K562 (cell line): ENCODE measurements at regions not wholly inside any gene's neighbourhood (a gene's known extent, or its start where the extent isn't known, plus 50 kb on each side); places are given as distances from the start of the nearest gene placed in this dataset.

Experiments
- ATAC-seq: fragments of 200-7000 bp; cut with Tn5 transposase; 3 replicates; pipeline ENCODE4 v1.9.1; 2020; ENCODE audit warnings: moderate library complexity
- BruUV-seq: library from RNA; stranded (reverse); fragments of 400-500 nt; replicated peaks from 2 replicates; lab custom pipeline; 2021; lab: Mats Ljungman, UMichigan
- CTCF ChIA-PET: fragments of 300-600 bp; formaldehyde crosslinking; extraction: SDS; loops from one replicate; lab custom pipeline; 2021; ENCODE audit warnings: low intra/inter-chr PET ratio; lab: Yijun Ruan, JAX
- POLR2A ChIA-PET: fragments of 300-600, 350-650 bp; sonication (Branson Sonifier 250); formaldehyde crosslinking; extraction: SDS; loops from one replicate; lab custom pipeline; 2021; ENCODE audit warnings: antibody characterized with exemption, inconsistent platforms; lab: Yijun Ruan, JAX
- DNase-seq, 4 experiments: peaks; one replicate each; pipeline versions ENCODE4 v3.0.0 to v3.0.0-alpha.2; 2011 to 2018; ENCODE audit warnings: low spot score in 3 of 4, mixed read lengths in 3 of 4; ENCODE audit errors: extremely low read depth in 1 of 4
- FAIRE-seq: peaks from 2 replicates; lab custom pipeline; 2011; peaks lifted over from hg19 to GRCh38; lab: Jason Lieb, UNC
- H2AFZ ChIP-seq: 2 replicates; pipeline ENCODE4 v1.6.0; 2011; ENCODE audit warnings: low read depth, low read length, control low read depth, inconsistent platforms
- H3K27ac ChIP-seq: fragments of 200-600 bp; 3 replicates; pipeline ENCODE4 v1.8.0; 2011; ENCODE audit warnings: low read depth, mild to moderate bottlenecking, control low read depth, inconsistent platforms, low read length, moderate library complexity, mixed read lengths; ENCODE audit errors: extremely low read depth
- H3K27me3 ChIP-seq, 2 experiments: fragments of 300-600 bp in 1 of 2; 2 replicates in 1 of 2; 3 replicates in 1 of 2; pipeline versions ENCODE4 v1.6.0 to v1.8.0; 2011; ENCODE audit warnings: inconsistent platforms in 2 of 2, low read length in 2 of 2, mild to moderate bottlenecking in 1 of 2, mixed read lengths in 1 of 2, moderate library complexity in 1 of 2; ENCODE audit not compliant: control insufficient read depth in 2 of 2, insufficient read depth in 2 of 2
- H3K36me3 ChIP-seq: fragments of 300-600 bp; 3 replicates; pipeline ENCODE4 v1.8.0; 2011; ENCODE audit warnings: mild to moderate bottlenecking, low read length, inconsistent platforms; ENCODE audit not compliant: control insufficient read depth, insufficient read depth
- H3K4me1 ChIP-seq, 2 experiments: fragments of 200-600 bp in 1 of 2; replicated peaks in 1 of 2; 2 replicates in 1 of 2; 3 replicates in 1 of 2; pipeline versions ENCODE4 v1.5.1 to v1.8.0; 2011; ENCODE audit warnings: inconsistent platforms in 2 of 2, low read length in 2 of 2, mild to moderate bottlenecking in 1 of 2, mixed read lengths in 1 of 2, moderate library complexity in 1 of 2; ENCODE audit not compliant: control insufficient read depth in 2 of 2, insufficient read depth in 2 of 2
- H3K4me2 ChIP-seq: 2 replicates; pipeline ENCODE4 v1.6.1; 2011; ENCODE audit warnings: low read length, control low read depth, inconsistent platforms, mixed read lengths; ENCODE audit not compliant: insufficient read depth
- H3K4me3 ChIP-seq: fragments of 200-600 bp; sonication (generic), shearing (Covaris generic); 2 replicates; pipeline ENCODE4 v1.5.1; 2016; ENCODE audit warnings: control low read depth, inconsistent platforms
- H3K79me2 ChIP-seq: fragments of 200-600 bp; 3 replicates; pipeline ENCODE4 v1.8.0; 2011; ENCODE audit warnings: low read length, inconsistent platforms; ENCODE audit not compliant: control insufficient read depth, insufficient read depth
- H3K9ac ChIP-seq, 2 experiments: 2 replicates each; pipeline versions ENCODE4 v1.6.0 to v1.6.1; 2011; ENCODE audit warnings: low read depth in 2 of 2, low read length in 2 of 2, control low read depth in 1 of 2, inconsistent platforms in 1 of 2, mild to moderate bottlenecking in 1 of 2, mixed read lengths in 1 of 2; ENCODE audit not compliant: insufficient read depth in 1 of 2
- H3K9me1 ChIP-seq: one replicate; pipeline ENCODE4 v1.6.0; 2011; ENCODE audit warnings: inconsistent platforms, mild to moderate bottlenecking, low read length, moderate library complexity; ENCODE audit not compliant: control insufficient read depth, insufficient read depth
- H3K9me3 ChIP-seq: replicated peaks from 2 replicates; pipeline ENCODE4 v1.5.1; 2011; ENCODE audit warnings: low read depth, low read length, inconsistent platforms; ENCODE audit not compliant: control insufficient read depth, insufficient read depth
- H4K20me1 ChIP-seq: replicated peaks from 2 replicates; pipeline ENCODE4 v1.6.1; 2011; ENCODE audit warnings: low read length, inconsistent platforms, mixed read lengths; ENCODE audit not compliant: control insufficient read depth, insufficient read depth
- EGR1 ChIP-seq: fragments of 450-650 bp; conservative IDR thresholded peaks from 2 replicates; pipeline ENCODE4 v1.6.1; 2017; ENCODE audit warnings: mild to moderate bottlenecking
- EHMT2 ChIP-seq: fragments of 450-650 bp; IDR thresholded peaks from 2 replicates; pipeline ENCODE4 v1.6.1; 2018; ENCODE audit warnings: antibody characterized with exemption
- GATA2 ChIP-seq: sonication (generic); formaldehyde crosslinking; IDR thresholded peaks from 2 replicates; pipeline ENCODE4 v1.4.0; 2020; ENCODE audit warnings: mild to moderate bottlenecking, missing genetic modification reagents
- PHTF2 ChIP-seq: fragments of 250-450 bp; sonication (Bioruptor Pico); IDR thresholded peaks from 2 replicates; pipeline ENCODE4 v1.5.0; 2021; ENCODE audit warnings: mild to moderate bottlenecking
- POLR2G ChIP-seq: fragments of 200-400 bp; formaldehyde crosslinking; IDR thresholded peaks from 2 replicates; pipeline ENCODE4 v1.6.1; 2017; ENCODE audit warnings: low read depth, mild to moderate bottlenecking, antibody characterized with exemption, low read length, moderate library complexity
- RBM15 ChIP-seq: fragments of 200-400 bp; formaldehyde crosslinking; IDR thresholded peaks from 2 replicates; pipeline ENCODE4 v1.6.1; 2018; ENCODE audit warnings: mild to moderate bottlenecking, low read length, moderate library complexity; ENCODE audit not compliant: insufficient read depth
- RBM34 ChIP-seq: fragments of 200-400 bp; formaldehyde crosslinking; IDR thresholded peaks from 2 replicates; pipeline ENCODE4 v1.6.1; 2018; ENCODE audit warnings: low read length, borderline replicate concordance; ENCODE audit not compliant: insufficient read depth
- SPI1 ChIP-seq: IDR thresholded peaks from 2 replicates; pipeline ENCODE4 v1.6.1; 2011; ENCODE audit warnings: low read depth, low read length, control low read depth, borderline replicate concordance
- ZKSCAN8 ChIP-seq: fragments of 200-800 bp; sonication (Bioruptor generic); IDR thresholded peaks from 2 replicates; pipeline ENCODE4 v1.6.1; 2016; ENCODE audit warnings: missing genetic modification characterization, missing compliant biosample characterization
- ZNF12 ChIP-seq: sonication (generic); formaldehyde crosslinking; IDR thresholded peaks from 2 replicates; pipeline ENCODE4 v1.4.0; 2020; ENCODE audit warnings: mild to moderate bottlenecking, missing genetic modification reagents
- ZNF134 ChIP-seq: fragments of 250-450 bp; sonication (Bioruptor Pico); conservative IDR thresholded peaks from 2 replicates; pipeline ENCODE4 v1.4.0; 2020
- ZNF586 ChIP-seq: fragments of 450-650 bp; formaldehyde crosslinking; conservative IDR thresholded peaks from 2 replicates; pipeline ENCODE4 v1.4.0; 2020; ENCODE audit warnings: mild to moderate bottlenecking, moderate library complexity
- ZNF76 ChIP-seq: fragments of 250-450 bp; sonication (Bioruptor Pico); IDR thresholded peaks from 2 replicates; pipeline ENCODE4 v1.4.0; 2020; ENCODE audit warnings: mild to moderate bottlenecking, moderate library complexity, borderline replicate concordance
- ZNF764 ChIP-seq: fragments of 250-450 bp; sonication (Bioruptor Pico); IDR thresholded peaks from 2 replicates; pipeline ENCODE4 v1.4.0; 2020; ENCODE audit warnings: low read depth, mild to moderate bottlenecking, moderate library complexity
- ZSCAN29 ChIP-seq: fragments of 450-650 bp; IDR thresholded peaks from 2 replicates; pipeline ENCODE4 v1.6.1; 2017
- WGBS: fragments of 100-300 bp; shearing (Covaris generic); methylation state at CpG from one replicate; pipeline ENCODE4 v1.1.6; 2016; ENCODE audit warnings: low coverage, mixed read lengths; ENCODE audit not compliant: insufficient coverage; ENCODE audit errors: missing lambda C conversion rate; 5-methylcytosine and 5-hydroxymethylcytosine counted together
- in situ Hi-C: fragments of 300-500 bp; cut with MboI; formaldehyde crosslinking; loops from 4 replicates; pipeline ENCODE4 v1.15.0; 2018; ENCODE audit warnings: inconsistent platforms, mixed read lengths
- intact Hi-C: fragments of 100-400 bp; cut with micrococcal nuclease; formaldehyde crosslinking; loops from 2 replicates; pipeline ENCODE4 v1.14.2; 2022
- TF ChIP-seq, protein P1 (sequence below): sonication (generic); formaldehyde crosslinking; IDR thresholded peaks from 2 replicates; pipeline ENCODE4 v1.8.1; 2022; ENCODE audit warnings: missing genetic modification reagents
- TF ChIP-seq, protein P2 (sequence below): sonication (generic); formaldehyde crosslinking; IDR thresholded peaks from 2 replicates; pipeline ENCODE4 v1.8.0; 2022; ENCODE audit warnings: mild to moderate bottlenecking, missing genetic modification reagents
- TF ChIP-seq, protein P3 (sequence below): fragments of 250-450 bp; sonication (Bioruptor Pico); IDR thresholded peaks from 2 replicates; pipeline ENCODE4 v1.4.0; 2020; ENCODE audit warnings: mild to moderate bottlenecking, moderate library complexity, borderline replicate concordance
- TF ChIP-seq, protein P4 (sequence below): fragments of 250-450 bp; sonication (Bioruptor Pico); IDR thresholded peaks from 2 replicates; pipeline ENCODE4 v1.8.0; 2021; ENCODE audit warnings: borderline replicate concordance, mild to moderate bottlenecking, moderate library complexity; ENCODE audit not compliant: poor library complexity, severe bottlenecking

DNA sequence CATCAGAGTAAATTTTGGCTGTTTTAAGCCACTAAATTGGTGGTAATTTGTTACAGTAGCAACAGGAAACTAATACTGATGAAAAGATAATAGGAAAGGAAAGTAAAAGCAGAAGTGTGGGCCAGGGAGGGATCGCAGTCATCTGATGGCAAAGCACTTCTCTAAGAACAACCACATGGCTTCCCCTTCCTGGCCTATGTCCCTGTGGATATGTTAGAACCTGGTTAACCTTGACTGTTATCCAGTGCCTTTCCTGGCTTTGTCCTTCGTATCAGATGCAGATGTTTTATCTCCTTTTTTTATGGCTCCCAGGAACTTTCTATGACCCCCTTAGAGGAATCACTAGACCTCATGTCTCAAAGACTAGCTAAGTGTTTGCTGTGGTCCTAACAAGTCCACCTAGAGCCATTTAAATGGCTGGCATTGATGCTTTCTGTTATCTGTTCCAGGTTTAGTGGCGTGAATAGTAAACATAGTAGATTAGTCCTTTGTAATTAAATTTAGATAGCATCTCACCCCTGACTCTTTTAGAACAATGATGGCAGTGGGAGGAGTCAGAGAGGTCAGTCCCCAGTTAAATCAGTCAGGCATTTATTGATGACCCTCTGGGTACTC is 79.2 kb upstream of the PHACTR2 start:
- peak overlapping the region; percentile 33; the same call in 1 of the 2 replicates for H3K4me2 ChIP-seq
- no peaks in the 10 kb centered on the region for H3K79me2 ChIP-seq
- H2AFZ ChIP-seq: peak overlapping the region; percentile 67
- H3K27me3 ChIP-seq: 0 out of 5 replicates have a peak, but pooled peaks cover 0 to 5% of the 10 kb centered on the region in 2 experiments
- H3K9me1 ChIP-seq: no peaks in the 10 kb centered on the region
- intact Hi-C loops (no loop called here), in situ Hi-C loops (no loop called here)
- POLR2A ChIA-PET: interaction anchor here (1.2 kb wide), 1 partner anchor 23 kb away, joined by 3 read pairs; no protein-coding TSS in a partner anchor
- H3K36me3 ChIP-seq: no peaks in the 10 kb centered on the region
- no peaks in the 10 kb centered on the region for H3K9me3 ChIP-seq
- FAIRE-seq: peak; percentile 72
- no peak overlapping the region for H3K27ac ChIP-seq
- no peaks in the 10 kb centered on the region for H4K20me1 ChIP-seq
- ATAC-seq: peak; percentile 60
- no TSS peak for BruUV-seq
- H3K9ac ChIP-seq: no peak overlapping the region
- H3K4me1 ChIP-seq: peaks cover 0 to 3% of the 10 kb centered on the region in 2 experiments; a peak in 1 of 5 replicates
- WGBS: 6% methylated on average over 3 of the region's 3 CpGs
- no peak overlapping the region for H3K4me3 ChIP-seq
- CTCF ChIA-PET: no interaction called here
- peak in 1 of 4 experiments; percentile 24 for DNase-seq
- TF ChIP-seq ZNF12 (CRISPR knock-in tag) (peak; percentile 82), ZNF134 (CRISPR knock-in tag) (peak; percentile 48; the same call in 1 of the 2 replicates), EHMT2 (no peak), ZNF76 (0 out of 2 replicates have a peak, but pooled peaks have one; percentile 56), GATA2 (CRISPR knock-in tag) (peak; percentile 79), ZNF586 (CRISPR knock-in tag) (0 out of 2 replicates have a peak, but pooled peaks have one; percentile 29), RBM34 (no peak), PHTF2 (CRISPR knock-in tag) (no peak), ZSCAN29 (no peak), ZNF764 (no peak), EGR1 (no peak), RBM15 (no peak), ZKSCAN8 (CRISPR knock-in tag) (0 out of 2 replicates have a peak, but pooled peaks have one; percentile 40), POLR2G (no peak), SPI1 (peak; percentile 94)
- TF ChIP-seq, protein P1, sequence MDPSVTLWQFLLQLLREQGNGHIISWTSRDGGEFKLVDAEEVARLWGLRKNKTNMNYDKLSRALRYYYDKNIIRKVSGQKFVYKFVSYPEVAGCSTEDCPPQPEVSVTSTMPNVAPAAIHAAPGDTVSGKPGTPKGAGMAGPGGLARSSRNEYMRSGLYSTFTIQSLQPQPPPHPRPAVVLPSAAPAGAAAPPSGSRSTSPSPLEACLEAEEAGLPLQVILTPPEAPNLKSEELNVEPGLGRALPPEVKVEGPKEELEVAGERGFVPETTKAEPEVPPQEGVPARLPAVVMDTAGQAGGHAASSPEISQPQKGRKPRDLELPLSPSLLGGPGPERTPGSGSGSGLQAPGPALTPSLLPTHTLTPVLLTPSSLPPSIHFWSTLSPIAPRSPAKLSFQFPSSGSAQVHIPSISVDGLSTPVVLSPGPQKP (CRISPR knock-in tag): no peak
- TF ChIP-seq, protein P2, sequence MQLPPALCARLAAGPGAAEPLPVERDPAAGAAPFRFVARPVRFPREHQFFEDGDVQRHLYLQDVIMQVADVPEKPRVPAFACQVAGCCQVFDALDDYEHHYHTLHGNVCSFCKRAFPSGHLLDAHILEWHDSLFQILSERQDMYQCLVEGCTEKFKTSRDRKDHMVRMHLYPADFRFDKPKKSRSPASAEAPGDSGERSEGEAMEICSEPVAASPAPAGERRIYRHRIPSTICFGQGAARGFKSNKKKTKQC (CRISPR knock-in tag): no peak
- TF ChIP-seq, protein P3, sequence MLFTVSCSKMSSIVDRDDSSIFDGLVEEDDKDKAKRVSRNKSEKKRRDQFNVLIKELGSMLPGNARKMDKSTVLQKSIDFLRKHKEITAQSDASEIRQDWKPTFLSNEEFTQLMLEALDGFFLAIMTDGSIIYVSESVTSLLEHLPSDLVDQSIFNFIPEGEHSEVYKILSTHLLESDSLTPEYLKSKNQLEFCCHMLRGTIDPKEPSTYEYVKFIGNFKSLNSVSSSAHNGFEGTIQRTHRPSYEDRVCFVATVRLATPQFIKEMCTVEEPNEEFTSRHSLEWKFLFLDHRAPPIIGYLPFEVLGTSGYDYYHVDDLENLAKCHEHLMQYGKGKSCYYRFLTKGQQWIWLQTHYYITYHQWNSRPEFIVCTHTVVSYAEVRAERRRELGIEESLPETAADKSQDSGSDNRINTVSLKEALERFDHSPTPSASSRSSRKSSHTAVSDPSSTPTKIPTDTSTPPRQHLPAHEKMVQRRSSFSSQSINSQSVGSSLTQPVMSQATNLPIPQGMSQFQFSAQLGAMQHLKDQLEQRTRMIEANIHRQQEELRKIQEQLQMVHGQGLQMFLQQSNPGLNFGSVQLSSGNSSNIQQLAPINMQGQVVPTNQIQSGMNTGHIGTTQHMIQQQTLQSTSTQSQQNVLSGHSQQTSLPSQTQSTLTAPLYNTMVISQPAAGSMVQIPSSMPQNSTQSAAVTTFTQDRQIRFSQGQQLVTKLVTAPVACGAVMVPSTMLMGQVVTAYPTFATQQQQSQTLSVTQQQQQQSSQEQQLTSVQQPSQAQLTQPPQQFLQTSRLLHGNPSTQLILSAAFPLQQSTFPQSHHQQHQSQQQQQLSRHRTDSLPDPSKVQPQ (CRISPR knock-in tag): no peak
- TF ChIP-seq, protein P4, sequence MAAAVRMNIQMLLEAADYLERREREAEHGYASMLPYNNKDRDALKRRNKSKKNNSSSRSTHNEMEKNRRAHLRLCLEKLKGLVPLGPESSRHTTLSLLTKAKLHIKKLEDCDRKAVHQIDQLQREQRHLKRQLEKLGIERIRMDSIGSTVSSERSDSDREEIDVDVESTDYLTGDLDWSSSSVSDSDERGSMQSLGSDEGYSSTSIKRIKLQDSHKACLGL (CRISPR knock-in tag): no peak
